ENCODE measurements at regions not wholly inside any gene's neighbourhood (a gene's known extent, or its start where the extent isn't known, plus 50 kb on each side); places are given as distances from the start of the nearest gene placed in this dataset.

DNA sequence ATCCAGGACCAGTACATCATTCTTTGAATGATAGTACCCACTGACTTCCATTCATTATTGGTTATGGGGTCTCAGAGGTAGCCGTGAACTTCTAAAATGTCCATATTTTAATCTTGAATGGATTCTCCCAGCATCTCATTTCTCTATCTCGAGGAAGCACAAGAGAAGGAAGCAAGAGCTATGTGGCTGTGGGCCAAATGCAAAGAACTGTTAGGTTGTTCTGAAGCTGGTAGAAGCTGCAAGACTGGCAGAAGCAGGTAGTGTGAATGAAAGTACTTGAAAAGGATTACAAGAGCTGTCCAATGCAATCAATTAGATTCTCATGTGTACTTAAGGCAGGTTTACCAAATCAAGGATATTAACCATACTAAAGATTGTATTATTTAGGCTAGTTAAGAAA is 1131.8 kb downstream of the GRIK2 start:
- TF ChIP-seq HCFC1 (IDR thresholded peaks at IDR 0.05; ENCODE audit: low read length), result no peak
- TF ChIP-seq POLR2AphosphoS5 (IDR thresholded peaks at IDR 0.05; ENCODE audit: low read length), result no peak
